ENCODE measurements at regions not wholly inside any gene's neighbourhood (a gene's known extent, or its start where the extent isn't known, plus 50 kb on each side); places are given as distances from the start of the nearest gene placed in this dataset.

- TF ChIP-seq CTCF (conservative IDR thresholded peaks at IDR 0.05; ENCODE audit: low read length) (no peak), EZH2phosphoT487 (IDR thresholded peaks at IDR 0.05; ENCODE audit: borderline replicate concordance, low read depth, low read length) (no peak)
Measured at GRCh38 chr12:93001407-93001806, 72.3 kb upstream of the EEA1 start.

Measured in OCI-LY7 (cell line).